D721Med (cell line): ENCODE measurements at regions not wholly inside any gene's neighbourhood (a gene's known extent, or its start where the extent isn't known, plus 50 kb on each side); places are given as distances from the start of the nearest gene placed in this dataset.

Experiments
- DNase-seq: peaks from one replicate; pipeline ENCODE4 v3.0.0; 2011; ENCODE audit warnings: low spot score; ENCODE audit not compliant: insufficient read length
- FAIRE-seq: peaks from 2 replicates; lab custom pipeline; 2011; peaks lifted over from hg19 to GRCh38; lab: Jason Lieb, UNC
- CTCF ChIP-seq: IDR thresholded peaks from 2 replicates; pipeline ENCODE4 v1.5.1; 2012; ENCODE audit warnings: mild to moderate bottlenecking, control low read depth; ENCODE audit not compliant: insufficient read depth; ENCODE audit errors: missing control alignments

- DNase-seq: no peak
- FAIRE-seq: no peak
- no peak for TF ChIP-seq CTCF
Observed at GRCh38 chr1:213423041-213423440, 372.0 kb downstream of the RPS6KC1 start.

- no peak for FAIRE-seq
- TF ChIP-seq CTCF: no peak
- no peak for DNase-seq
Observed at GRCh38 chr1:213423605-213424004, 372.6 kb downstream of the RPS6KC1 start.

GRCh38 chr1:213425376-213426030, 374.5 kb downstream of the RPS6KC1 start:
- DNase-seq (no peak), FAIRE-seq (no peak)
- no peak for TF ChIP-seq CTCF

GRCh38 chr1:213429642-213430041, 378.6 kb downstream of the RPS6KC1 start:
- TF ChIP-seq CTCF: no peak
- DNase-seq: no peak
- FAIRE-seq: peak; percentile 71

- TF ChIP-seq CTCF: no peak
- DNase-seq (no peak), FAIRE-seq (no peak)
Observed at GRCh38 chr1:213435715-213436114, 384.7 kb downstream of the RPS6KC1 start.

- TF ChIP-seq CTCF: no peak
- no peak for FAIRE-seq
- DNase-seq: no peak
Observed at GRCh38 chr1:213438339-213438738, 387.3 kb downstream of the RPS6KC1 start.

GRCh38 chr1:213439703-213440102, 388.7 kb downstream of the RPS6KC1 start:
- no peak for TF ChIP-seq CTCF
- FAIRE-seq (no peak), DNase-seq (no peak)
